Osteoblast (primary cell): ENCODE measurements at regions not wholly inside any gene's neighbourhood (a gene's known extent, or its start where the extent isn't known, plus 50 kb on each side); places are given as distances from the start of the nearest gene placed in this dataset.

Experiments used
- DNase-seq: peaks from one replicate; pipeline ENCODE4 v3.0.0; 2011; ENCODE audit warnings: low spot score, mixed read lengths; ENCODE audit not compliant: insufficient read length; ENCODE audit errors: missing footprints
- H2AFZ ChIP-seq: 2 replicates; pipeline ENCODE4 v1.6.0; 2011; ENCODE audit warnings: mild to moderate bottlenecking, low read length
- H3K27ac ChIP-seq: 2 replicates; pipeline ENCODE4 v1.5.1; 2011; ENCODE audit warnings: mild to moderate bottlenecking, low read depth, low read length, moderate library complexity
- H3K27me3 ChIP-seq: 2 replicates; pipeline ENCODE4 v1.6.0; 2012; ENCODE audit warnings: mild to moderate bottlenecking, control low read depth, inconsistent platforms, low read length, moderate library complexity; ENCODE audit not compliant: insufficient read depth
- H3K36me3 ChIP-seq: 2 replicates; pipeline ENCODE4 v1.5.1; 2011; ENCODE audit warnings: mild to moderate bottlenecking, low read length, control low read depth, moderate library complexity; ENCODE audit not compliant: insufficient read depth
- H3K4me1 ChIP-seq: 2 replicates; pipeline ENCODE4 v1.5.1; 2011; ENCODE audit warnings: mild to moderate bottlenecking, low read length, control low read depth, moderate library complexity; ENCODE audit not compliant: insufficient read depth
- H3K4me2 ChIP-seq: 2 replicates; pipeline ENCODE4 v1.6.0; 2011; ENCODE audit warnings: mild to moderate bottlenecking, low read length; ENCODE audit not compliant: insufficient read depth
- H3K4me3 ChIP-seq: fragments of 200-600 bp; sonication (generic); 3 replicates; pipeline ENCODE4 v1.5.1; 2012; ENCODE audit warnings: mild to moderate bottlenecking, low read length, inconsistent platforms; ENCODE audit not compliant: insufficient read depth
- H3K79me2 ChIP-seq: 2 replicates; pipeline ENCODE4 v1.6.0; 2012; ENCODE audit warnings: mild to moderate bottlenecking, low read length, control low read depth, inconsistent platforms; ENCODE audit not compliant: insufficient read depth
- H3K9me3 ChIP-seq: 2 replicates; pipeline ENCODE4 v1.5.1; 2011; ENCODE audit warnings: low read depth, low read length, control low read depth
- H4K20me1 ChIP-seq: 2 replicates; pipeline ENCODE4 v1.6.0; 2012; ENCODE audit warnings: mild to moderate bottlenecking, low read length, control low read depth; ENCODE audit not compliant: insufficient read depth
- CTCF ChIP-seq: IDR thresholded peaks from 2 replicates; pipeline ENCODE4 v1.5.1; 2011; ENCODE audit warnings: mild to moderate bottlenecking, low read depth, low read length, moderate library complexity; ENCODE audit errors: extremely low read depth

- Histone ChIP-seq H3K9me3 (no peaks in the 10 kb centered on the region), H2AFZ (no peak overlapping the region), H3K79me2 (no peaks in the 10 kb centered on the region), H4K20me1 (no peaks in the 10 kb centered on the region), H3K36me3 (no peaks in the 10 kb centered on the region), H3K27ac (no peak overlapping the region), H3K4me1 (no peaks in the 10 kb centered on the region), H3K4me2 (peak overlapping the region; percentile 1), H3K27me3 (no peaks in the 10 kb centered on the region), H3K4me3 (no peak overlapping the region)
- TF ChIP-seq CTCF, result no peak
- no peak for DNase-seq
These were observed 73.9 kb upstream of the PLEKHA5 start for GRCh38 chr12:19055589-19055988.

GRCh38 chr12:19058235-19059021 is 71.1 kb upstream of the PLEKHA5 start:
- H3K9me3 ChIP-seq, result no peaks in the 10 kb centered on the region
- no peak overlapping the region for H2AFZ ChIP-seq
- H3K4me2 ChIP-seq, result no peak overlapping the region
- no peaks in the 10 kb centered on the region for H3K79me2 ChIP-seq
- H3K4me1 ChIP-seq, result no peaks in the 10 kb centered on the region
- H4K20me1 ChIP-seq, result no peaks in the 10 kb centered on the region
- no peak overlapping the region for H3K4me3 ChIP-seq
- no peaks in the 10 kb centered on the region for H3K36me3 ChIP-seq
- no peak for TF ChIP-seq CTCF
- no peak overlapping the region for H3K27ac ChIP-seq
- no peaks in the 10 kb centered on the region for H3K27me3 ChIP-seq
- DNase-seq, result no peak

- H3K4me1 ChIP-seq, result no peaks in the 10 kb centered on the region
- no peak for DNase-seq
- no peaks in the 10 kb centered on the region for H3K36me3 ChIP-seq
- H3K27me3 ChIP-seq, result no peaks in the 10 kb centered on the region
- H2AFZ ChIP-seq, result no peak overlapping the region
- no peaks in the 10 kb centered on the region for H3K79me2 ChIP-seq
- no peaks in the 10 kb centered on the region for H4K20me1 ChIP-seq
- no peak overlapping the region for H3K4me2 ChIP-seq
- H3K27ac ChIP-seq, result no peak overlapping the region
- no peak for TF ChIP-seq CTCF
- H3K4me3 ChIP-seq, result no peak overlapping the region
- H3K9me3 ChIP-seq, result no peaks in the 10 kb centered on the region
These were observed 64.8 kb upstream of the PLEKHA5 start for GRCh38 chr12:19064713-19065112.

GRCh38 chr12:19065223-19065622 is 64.3 kb upstream of the PLEKHA5 start:
- TF ChIP-seq CTCF, result no peak
- Histone ChIP-seq H3K36me3 (no peaks in the 10 kb centered on the region), H3K27me3 (no peaks in the 10 kb centered on the region), H4K20me1 (no peaks in the 10 kb centered on the region), H3K27ac (no peak overlapping the region), H3K4me3 (no peak overlapping the region), H3K79me2 (no peaks in the 10 kb centered on the region), H3K4me1 (no peaks in the 10 kb centered on the region), H3K4me2 (no peak overlapping the region), H2AFZ (no peak overlapping the region), H3K9me3 (no peaks in the 10 kb centered on the region)
- DNase-seq, result no peak
